ENCODE measurements at regions not wholly inside any gene's neighbourhood (a gene's known extent, or its start where the extent isn't known, plus 50 kb on each side); places are given as distances from the start of the nearest gene placed in this dataset.

- Histone ChIP-seq H3K9me3 (ENCODE audit: low read length) (no peaks in the 10 kb centered on the region), H3K27ac (ENCODE audit: low read depth, low read length, poor library complexity, severe bottlenecking) (no peak overlapping the region), H3K4me3 (ENCODE audit: low read depth, low read length, poor library complexity, severe bottlenecking) (no peak overlapping the region), H2AFZ (ENCODE audit: low read length) (no peak overlapping the region), H4K20me1 (ENCODE audit: insufficient read depth, low read length) (no peaks in the 10 kb centered on the region), H3K9me2 (ENCODE audit: insufficient read depth, low read length) (no peaks in the 10 kb centered on the region), H3K4me2 (ENCODE audit: low read length) (no peak overlapping the region), H3K4me1 (ENCODE audit: insufficient read depth, low read length, poor library complexity, severe bottlenecking) (no peaks in the 10 kb centered on the region), H3K36me3 (ENCODE audit: insufficient read depth, low read length) (no peaks in the 10 kb centered on the region), H3K79me2 (ENCODE audit: insufficient read depth, low read depth, low read length) (no peaks in the 10 kb centered on the region)
- TF ChIP-seq CTCF (conservative IDR thresholded peaks at IDR 0.05; ENCODE audit: low read length) = no peak
- no peak for TF ChIP-seq EZH2phosphoT487 (IDR thresholded peaks at IDR 0.05; ENCODE audit: borderline replicate concordance, low read depth, low read length)
- BruUV-seq (replicated peaks) = no TSS peak
- intact Hi-C loops (cut with micrococcal nuclease; ENCODE audit: unreplicated experiment) = no loop called here
- ChIA-PET CTCF (ENCODE audit: unreplicated experiment) (no interaction called here), POLR2A (no interaction called here)
- no peak for DNase-seq (ENCODE audit: low spot score)
Measured at GRCh38 chr12:5308216-5308615, 123.7 kb upstream of the NTF3 start.

- H3K4me1 ChIP-seq (ENCODE audit: insufficient read depth, low read length, poor library complexity, severe bottlenecking) = no peaks in the 10 kb centered on the region
- no peaks in the 10 kb centered on the region for H3K9me3 ChIP-seq (ENCODE audit: low read length)
- H4K20me1 ChIP-seq (ENCODE audit: insufficient read depth, low read length) = no peaks in the 10 kb centered on the region
- DNase-seq (ENCODE audit: low spot score) = no peak
- POLR2A ChIA-PET = no interaction called here
- H3K4me3 ChIP-seq (ENCODE audit: low read depth, low read length, poor library complexity, severe bottlenecking) = no peak overlapping the region
- H3K27ac ChIP-seq (ENCODE audit: low read depth, low read length, poor library complexity, severe bottlenecking) = no peak overlapping the region
- H3K36me3 ChIP-seq (ENCODE audit: insufficient read depth, low read length) = no peaks in the 10 kb centered on the region
- no peaks in the 10 kb centered on the region for H3K9me2 ChIP-seq (ENCODE audit: insufficient read depth, low read length)
- no peak overlapping the region for H3K4me2 ChIP-seq (ENCODE audit: low read length)
- no peak overlapping the region for H2AFZ ChIP-seq (ENCODE audit: low read length)
- intact Hi-C loops (cut with micrococcal nuclease; ENCODE audit: unreplicated experiment) = no loop called here
- BruUV-seq (replicated peaks) = no TSS peak
- no peaks in the 10 kb centered on the region for H3K79me2 ChIP-seq (ENCODE audit: insufficient read depth, low read depth, low read length)
- no peak for TF ChIP-seq EZH2phosphoT487 (IDR thresholded peaks at IDR 0.05; ENCODE audit: borderline replicate concordance, low read depth, low read length)
- TF ChIP-seq CTCF (conservative IDR thresholded peaks at IDR 0.05; ENCODE audit: low read length) = no peak
- CTCF ChIA-PET (ENCODE audit: unreplicated experiment) = no interaction called here
Measured at GRCh38 chr12:5308996-5309395, 122.9 kb upstream of the NTF3 start.

- BruUV-seq (replicated peaks) = no TSS peak
- H3K4me2 ChIP-seq (ENCODE audit: low read length) = no peak overlapping the region
- H3K79me2 ChIP-seq (ENCODE audit: insufficient read depth, low read depth, low read length) = no peaks in the 10 kb centered on the region
- no peaks in the 10 kb centered on the region for H3K9me2 ChIP-seq (ENCODE audit: insufficient read depth, low read length)
- no peak overlapping the region for H3K27ac ChIP-seq (ENCODE audit: low read depth, low read length, poor library complexity, severe bottlenecking)
- ChIA-PET CTCF (ENCODE audit: unreplicated experiment) (no interaction called here), POLR2A (no interaction called here)
- H3K4me3 ChIP-seq (ENCODE audit: low read depth, low read length, poor library complexity, severe bottlenecking) = no peak overlapping the region
- no peak overlapping the region for H2AFZ ChIP-seq (ENCODE audit: low read length)
- TF ChIP-seq EZH2phosphoT487 (IDR thresholded peaks at IDR 0.05; ENCODE audit: borderline replicate concordance, low read depth, low read length) (no peak), CTCF (conservative IDR thresholded peaks at IDR 0.05; ENCODE audit: low read length) (no peak)
- intact Hi-C loops (cut with micrococcal nuclease; ENCODE audit: unreplicated experiment) = no loop called here
- no peaks in the 10 kb centered on the region for H3K36me3 ChIP-seq (ENCODE audit: insufficient read depth, low read length)
- H3K9me3 ChIP-seq (ENCODE audit: low read length) = no peaks in the 10 kb centered on the region
- H3K4me1 ChIP-seq (ENCODE audit: insufficient read depth, low read length, poor library complexity, severe bottlenecking) = no peaks in the 10 kb centered on the region
- no peak for DNase-seq (ENCODE audit: low spot score)
- no peaks in the 10 kb centered on the region for H4K20me1 ChIP-seq (ENCODE audit: insufficient read depth, low read length)
Measured at GRCh38 chr12:5309654-5310053, 122.3 kb upstream of the NTF3 start.

All from OCI-LY7 (cell line).